ENCODE measurements at regions not wholly inside any gene's neighbourhood (a gene's known extent, or its start where the extent isn't known, plus 50 kb on each side); places are given as distances from the start of the nearest gene placed in this dataset.

- TF ChIP-seq TEAD4 (IDR thresholded peaks at IDR 0.05; ENCODE audit: borderline replicate concordance, insufficient read depth) (no peak), RAD21 (IDR thresholded peaks at IDR 0.05; ENCODE audit: low read length) (no peak), MEF2A (IDR thresholded peaks at IDR 0.05; ENCODE audit: borderline replicate concordance, low read depth) (no peak), ELF1 (IDR thresholded peaks at IDR 0.05) (no peak), SIN3A (IDR thresholded peaks at IDR 0.05; ENCODE audit: borderline replicate concordance, low read depth, low read length) (no peak)
Measured at GRCh38 chr2:198441901-198442300, 637.5 kb downstream of the PLCL1 start (continued).

- H3K79me2 ChIP-seq (ENCODE audit: insufficient read depth): no peaks in the 10 kb centered on the region
- no peaks in the 10 kb centered on the region for H3K9me3 ChIP-seq
- H2AFZ ChIP-seq (ENCODE audit: low read depth): no peak overlapping the region
- CTCF ChIA-PET: no interaction called here
- POLR2A ChIA-PET: no interaction called here
- TF ChIP-seq TAF1 (IDR thresholded peaks at IDR 0.05; ENCODE audit: borderline replicate concordance, low read depth, low read length): no peak
- no peak for TF ChIP-seq RFX5 (IDR thresholded peaks at IDR 0.05; ENCODE audit: low read length)
- no peak for TF ChIP-seq POLR2AphosphoS5 (IDR thresholded peaks at IDR 0.05; ENCODE audit: low read depth, low read length)
- TF ChIP-seq RCOR1 (IDR thresholded peaks at IDR 0.05; ENCODE audit: low read length): no peak
- no peak for TF ChIP-seq EP300 (IDR thresholded peaks at IDR 0.05; ENCODE audit: borderline replicate concordance in 1 of 2, low read depth in 1 of 2, low read length in 1 of 2)
- TF ChIP-seq JUND (IDR thresholded peaks at IDR 0.05): no peak
- TF ChIP-seq USF2 (IDR thresholded peaks at IDR 0.05; ENCODE audit: borderline replicate concordance, low read depth, low read length): no peak
- no peak for TF ChIP-seq FOXJ3 (CRISPR knock-in tag; IDR thresholded peaks at IDR 0.05)
- no peak for TF ChIP-seq CTCF (IDR thresholded peaks at IDR 0.05)
- TF ChIP-seq YY1 (IDR thresholded peaks at IDR 0.05; ENCODE audit: low read depth): no peak
- no peaks in the 10 kb centered on the region for H3F3A ChIP-seq (replicated peaks; ENCODE audit: insufficient read depth)
- no peaks in the 10 kb centered on the region for H4K20me1 ChIP-seq (ENCODE audit: insufficient read depth)
- no peaks in the 10 kb centered on the region for H3K27me3 ChIP-seq (ENCODE audit: insufficient read depth)
- no peak overlapping the region for H3K9ac ChIP-seq
- DNase-seq: no peak
- no peaks in the 10 kb centered on the region for H3K9me2 ChIP-seq
- no peaks in the 10 kb centered on the region for H3K36me3 ChIP-seq (replicated peaks in 1 of 2; ENCODE audit: control insufficient read depth in 1 of 2, insufficient read depth in 2 of 2, low read length in 1 of 2)
- H3K27ac ChIP-seq (ENCODE audit: low read depth in 2 of 2, low read length in 1 of 2): no peak overlapping the region
- no peak overlapping the region for H3K4me2 ChIP-seq
- no peaks in the 10 kb centered on the region for H3K4me1 ChIP-seq (ENCODE audit: control insufficient read depth in 1 of 2, insufficient read depth in 2 of 2, low read depth in 1 of 2, low read length in 1 of 2)
- H3K4me3 ChIP-seq (ENCODE audit: low read depth in 2 of 2, low read length in 1 of 2): no peak overlapping the region
- 0% methylated on average over 1 of the region's 1 CpG for WGBS (ENCODE audit: low lambda C conversion rate)
Measured at GRCh38 chr2:198441246-198441645, 636.9 kb downstream of the PLCL1 start.

GRCh38 chr2:198440833-198441232 is 636.4 kb downstream of the PLCL1 start:
- Histone ChIP-seq H3K4me1 (ENCODE audit: control insufficient read depth in 1 of 2, insufficient read depth in 2 of 2, low read depth in 1 of 2, low read length in 1 of 2) (no peaks in the 10 kb centered on the region), H3K4me3 (ENCODE audit: low read depth in 2 of 2, low read length in 1 of 2) (no peak overlapping the region), H3K4me2 (no peak overlapping the region), H4K20me1 (ENCODE audit: insufficient read depth) (no peaks in the 10 kb centered on the region), H2AFZ (ENCODE audit: low read depth) (no peak overlapping the region), H3F3A (replicated peaks; ENCODE audit: insufficient read depth) (no peaks in the 10 kb centered on the region), H3K9me3 (no peaks in the 10 kb centered on the region), H3K27ac (ENCODE audit: low read depth in 2 of 2, low read length in 1 of 2) (no peak overlapping the region), H3K36me3 (replicated peaks in 1 of 2; ENCODE audit: control insufficient read depth in 1 of 2, insufficient read depth in 2 of 2, low read length in 1 of 2) (no peaks in the 10 kb centered on the region), H3K9me2 (no peaks in the 10 kb centered on the region), H3K9ac (no peak overlapping the region), H3K27me3 (ENCODE audit: insufficient read depth) (no peaks in the 10 kb centered on the region), H3K79me2 (ENCODE audit: insufficient read depth) (no peaks in the 10 kb centered on the region)
- POLR2A ChIA-PET: no interaction called here
- DNase-seq: no peak
- no peak for TF ChIP-seq CTCF (IDR thresholded peaks at IDR 0.05)
- TF ChIP-seq MEF2A (IDR thresholded peaks at IDR 0.05; ENCODE audit: borderline replicate concordance, low read depth): no peak
- no peak for TF ChIP-seq SMC3 (IDR thresholded peaks at IDR 0.05; ENCODE audit: low read depth, low read length)
- no peak for TF ChIP-seq CHD2 (IDR thresholded peaks at IDR 0.05; ENCODE audit: low read length, partially characterized antibody)
- no peak for TF ChIP-seq REST (IDR thresholded peaks at IDR 0.05; ENCODE audit: low read depth, low read length)
- 0% methylated on average over 2 of the region's 2 CpGs for WGBS (ENCODE audit: low lambda C conversion rate)
- CTCF ChIA-PET: no interaction called here
